ENCODE measurements at regions not wholly inside any gene's neighbourhood (a gene's known extent, or its start where the extent isn't known, plus 50 kb on each side); places are given as distances from the start of the nearest gene placed in this dataset.

DNA sequence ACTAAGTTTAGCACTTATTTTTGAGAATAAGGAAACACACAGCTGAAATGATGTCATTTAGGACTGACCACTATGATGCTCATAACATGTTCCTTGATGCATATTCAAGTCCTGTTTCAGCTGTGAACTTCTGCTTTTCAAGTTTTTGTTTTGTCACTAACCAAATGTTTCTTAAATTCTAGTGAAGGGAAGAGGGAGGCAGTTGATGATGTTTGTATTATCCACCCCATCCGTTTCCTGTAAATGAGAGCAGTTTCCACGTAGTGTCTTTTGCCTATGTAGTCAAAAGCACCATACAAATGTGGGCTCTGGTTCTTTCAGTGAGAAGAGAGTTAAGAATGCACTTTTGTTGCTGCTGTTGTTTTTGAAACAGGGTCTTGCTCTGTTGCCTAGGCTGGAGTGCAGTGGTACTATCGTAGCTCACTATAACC lies 491.8 kb downstream of the PCNX1 start:
- TF ChIP-seq, protein P1, sequence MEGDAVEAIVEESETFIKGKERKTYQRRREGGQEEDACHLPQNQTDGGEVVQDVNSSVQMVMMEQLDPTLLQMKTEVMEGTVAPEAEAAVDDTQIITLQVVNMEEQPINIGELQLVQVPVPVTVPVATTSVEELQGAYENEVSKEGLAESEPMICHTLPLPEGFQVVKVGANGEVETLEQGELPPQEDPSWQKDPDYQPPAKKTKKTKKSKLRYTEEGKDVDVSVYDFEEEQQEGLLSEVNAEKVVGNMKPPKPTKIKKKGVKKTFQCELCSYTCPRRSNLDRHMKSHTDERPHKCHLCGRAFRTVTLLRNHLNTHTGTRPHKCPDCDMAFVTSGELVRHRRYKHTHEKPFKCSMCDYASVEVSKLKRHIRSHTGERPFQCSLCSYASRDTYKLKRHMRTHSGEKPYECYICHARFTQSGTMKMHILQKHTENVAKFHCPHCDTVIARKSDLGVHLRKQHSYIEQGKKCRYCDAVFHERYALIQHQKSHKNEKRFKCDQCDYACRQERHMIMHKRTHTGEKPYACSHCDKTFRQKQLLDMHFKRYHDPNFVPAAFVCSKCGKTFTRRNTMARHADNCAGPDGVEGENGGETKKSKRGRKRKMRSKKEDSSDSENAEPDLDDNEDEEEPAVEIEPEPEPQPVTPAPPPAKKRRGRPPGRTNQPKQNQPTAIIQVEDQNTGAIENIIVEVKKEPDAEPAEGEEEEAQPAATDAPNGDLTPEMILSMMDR (IDR thresholded peaks at IDR 0.05): no peak
- TF ChIP-seq POLR2AphosphoS5 (IDR thresholded peaks at IDR 0.05): peak in 1 of 2 donors; percentile 73
- TF ChIP-seq POLR2A (IDR thresholded peaks at IDR 0.05): peak in 1 of 4 donors; percentile 60
- peak; percentile 28 to 85 (median 56) for TF ChIP-seq EP300 (IDR thresholded peaks at IDR 0.05)
